Uterus (tissue), 3 donors: ENCODE measurements at regions not wholly inside any gene's neighbourhood (a gene's known extent, or its start where the extent isn't known, plus 50 kb on each side); places are given as distances from the start of the nearest gene placed in this dataset.
A peak's percentile ranks its signal among the peaks of the same experiment; 100 is the strongest.

Experiments used
- DNase-seq, 2 donors: peaks; one replicate each; pipeline ENCODE4 v3.0.0-alpha.2; 2019 to 2020
- H3K27ac ChIP-seq, 2 donors: fragments of 200-600 bp; sonication (generic); 1 replicate in 1 of 2; 2 replicates in 1 of 2; pipeline ENCODE4 v1.5.1; 2016 to 2018
- H3K27me3 ChIP-seq, 2 donors: fragments of 200-600 bp; sonication (generic); one replicate each; pipeline ENCODE4 v1.5.1; 2018 to 2019; ENCODE audit warnings: control low read depth in 1 of 2
- H3K36me3 ChIP-seq, 2 donors: fragments of 200-600 bp; sonication (generic); one replicate each; pipeline ENCODE4 v1.5.1; 2019; ENCODE audit warnings: control low read depth in 1 of 2
- H3K4me1 ChIP-seq, 2 donors: fragments of 200-600 bp; sonication (generic); one replicate each; pipeline ENCODE4 v1.5.1; 2018 to 2019; ENCODE audit warnings: control low read depth in 1 of 2
- H3K4me3 ChIP-seq, 2 donors: fragments of 200-600 bp; sonication (generic); 1 replicate in 1 of 2; 2 replicates in 1 of 2; pipeline ENCODE4 v1.5.1; 2018 to 2019; ENCODE audit warnings: mild to moderate bottlenecking in 1 of 2
- H3K9me3 ChIP-seq, 2 donors: fragments of 200-600 bp; sonication (generic); one replicate each; pipeline ENCODE4 v1.5.1; 2019; ENCODE audit warnings: control low read depth in 1 of 2
- POLR2A ChIP-seq, 2 donors: fragments of 450-650 bp; IDR thresholded peaks; one replicate each; pipeline ENCODE4 v1.6.1; 2016; ENCODE audit warnings: antibody characterized with exemption in 2 of 2, mild to moderate bottlenecking in 1 of 2, moderate library complexity in 1 of 2
- intact Hi-C: fragments of 100-400 bp; cut with DNase I; formaldehyde crosslinking; loops from one replicate; pipeline ENCODE4 v1.15.1; 2023; ENCODE audit warnings: low total_unique reads
- TF ChIP-seq, protein P1 (sequence below), 4 experiments: fragments of 200-600 bp in 2 of 4; fragments of 450-650 bp in 2 of 4; sonication (generic) in 2 of 4; IDR thresholded peaks; one replicate each; pipeline ENCODE4 v1.5.1; 2016 to 2019; ENCODE audit warnings: antibody characterized with exemption in 4 of 4, mild to moderate bottlenecking in 2 of 4, moderate library complexity in 1 of 4
- donor health status: DM: yes; HTN: yes; CAD: no.

DNA sequence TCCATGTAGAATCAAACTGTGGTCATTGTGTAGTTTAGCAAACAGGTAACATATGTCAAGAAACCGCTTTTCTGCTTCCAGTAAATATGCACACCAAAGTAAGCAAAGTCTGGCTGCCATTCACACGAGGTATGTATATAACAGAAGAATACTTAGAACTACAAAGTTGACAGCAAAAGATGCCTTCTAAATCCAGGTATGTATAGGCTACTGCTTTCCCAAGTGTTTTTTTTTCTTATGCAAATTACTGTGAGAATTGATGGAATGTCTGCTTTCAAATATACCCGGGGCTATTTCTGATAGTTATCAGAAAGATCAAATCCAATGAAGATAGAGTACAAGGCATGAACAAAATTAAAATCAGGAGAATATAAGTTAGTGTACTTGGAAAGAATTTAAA, 229.2 kb downstream of the HACE1 start:
- H3K27ac ChIP-seq: peak overlapping the region; percentile 24 to 59
- DNase-seq: no peak
- H3K4me1 ChIP-seq: no peaks in the 10 kb centered on the region
- no peaks in the 10 kb centered on the region for H3K9me3 ChIP-seq
- no peaks in the 10 kb centered on the region for H3K36me3 ChIP-seq
- H3K27me3 ChIP-seq: no peaks in the 10 kb centered on the region
- H3K4me3 ChIP-seq: no peak overlapping the region
- intact Hi-C loops: no loop called here
- TF ChIP-seq POLR2A (IDR thresholded peaks at IDR 0.05): no peak
- TF ChIP-seq, protein P1, sequence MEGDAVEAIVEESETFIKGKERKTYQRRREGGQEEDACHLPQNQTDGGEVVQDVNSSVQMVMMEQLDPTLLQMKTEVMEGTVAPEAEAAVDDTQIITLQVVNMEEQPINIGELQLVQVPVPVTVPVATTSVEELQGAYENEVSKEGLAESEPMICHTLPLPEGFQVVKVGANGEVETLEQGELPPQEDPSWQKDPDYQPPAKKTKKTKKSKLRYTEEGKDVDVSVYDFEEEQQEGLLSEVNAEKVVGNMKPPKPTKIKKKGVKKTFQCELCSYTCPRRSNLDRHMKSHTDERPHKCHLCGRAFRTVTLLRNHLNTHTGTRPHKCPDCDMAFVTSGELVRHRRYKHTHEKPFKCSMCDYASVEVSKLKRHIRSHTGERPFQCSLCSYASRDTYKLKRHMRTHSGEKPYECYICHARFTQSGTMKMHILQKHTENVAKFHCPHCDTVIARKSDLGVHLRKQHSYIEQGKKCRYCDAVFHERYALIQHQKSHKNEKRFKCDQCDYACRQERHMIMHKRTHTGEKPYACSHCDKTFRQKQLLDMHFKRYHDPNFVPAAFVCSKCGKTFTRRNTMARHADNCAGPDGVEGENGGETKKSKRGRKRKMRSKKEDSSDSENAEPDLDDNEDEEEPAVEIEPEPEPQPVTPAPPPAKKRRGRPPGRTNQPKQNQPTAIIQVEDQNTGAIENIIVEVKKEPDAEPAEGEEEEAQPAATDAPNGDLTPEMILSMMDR (IDR thresholded peaks at IDR 0.05): no peak

DNA sequence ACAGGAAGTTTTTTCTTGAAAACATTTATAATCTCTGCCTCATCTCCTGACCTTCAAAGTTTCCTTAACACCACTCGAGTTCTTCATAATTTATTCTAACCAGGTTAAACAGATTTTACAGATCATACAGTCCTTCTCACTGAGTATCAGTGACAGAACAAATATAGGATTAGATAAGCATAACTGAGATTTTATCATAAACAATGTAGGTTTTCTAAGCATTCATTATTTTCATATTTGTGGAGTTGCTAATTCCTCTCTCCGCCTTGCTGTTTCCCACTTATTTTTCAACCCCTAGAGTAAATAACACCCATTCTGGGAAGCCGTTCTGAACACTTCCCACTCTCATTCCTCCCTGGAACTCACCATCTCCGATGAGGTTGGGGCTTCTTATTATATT, 229.9 kb downstream of the HACE1 start:
- H3K4me3 ChIP-seq: no peak overlapping the region
- intact Hi-C loops: no loop called here
- H3K4me1 ChIP-seq: no peaks in the 10 kb centered on the region
- DNase-seq: no peak
- TF ChIP-seq, protein P1 (IDR thresholded peaks at IDR 0.05): no peak
- TF ChIP-seq POLR2A (IDR thresholded peaks at IDR 0.05): no peak
- no peaks in the 10 kb centered on the region for H3K9me3 ChIP-seq
- H3K27me3 ChIP-seq: no peaks in the 10 kb centered on the region
- peak overlapping the region in 1 of 2 donors; percentile 59 for H3K27ac ChIP-seq
- H3K36me3 ChIP-seq: no peaks in the 10 kb centered on the region

DNA sequence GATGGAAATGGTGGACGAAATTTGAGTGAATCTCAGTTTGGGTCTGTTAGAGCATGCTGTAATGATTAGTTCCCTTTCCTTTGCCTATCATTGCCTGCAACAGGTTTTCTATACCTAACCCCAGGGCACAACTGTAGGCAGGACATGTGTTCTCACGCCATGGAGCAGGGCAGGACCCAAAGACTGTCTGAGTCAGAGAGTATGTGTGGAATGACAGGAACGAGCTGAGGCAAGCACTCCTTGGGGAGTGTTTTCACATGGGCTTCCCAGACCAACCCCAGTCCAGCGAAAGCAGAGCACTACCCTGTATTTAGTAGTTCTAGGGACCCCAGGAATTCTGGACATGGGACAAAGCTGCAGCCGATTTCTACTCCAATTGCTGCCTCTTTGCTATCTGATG, 234.2 kb downstream of the HACE1 start:
- intact Hi-C loops: no loop called here
- Histone ChIP-seq H3K36me3 (no peaks in the 10 kb centered on the region), H3K27me3 (no peaks in the 10 kb centered on the region), H3K27ac (no peak overlapping the region), H3K9me3 (no peaks in the 10 kb centered on the region), H3K4me1 (no peaks in the 10 kb centered on the region), H3K4me3 (no peak overlapping the region)
- TF ChIP-seq, protein P1 (IDR thresholded peaks at IDR 0.05): no peak
- no peak for TF ChIP-seq POLR2A (IDR thresholded peaks at IDR 0.05)
- no peak for DNase-seq

DNA sequence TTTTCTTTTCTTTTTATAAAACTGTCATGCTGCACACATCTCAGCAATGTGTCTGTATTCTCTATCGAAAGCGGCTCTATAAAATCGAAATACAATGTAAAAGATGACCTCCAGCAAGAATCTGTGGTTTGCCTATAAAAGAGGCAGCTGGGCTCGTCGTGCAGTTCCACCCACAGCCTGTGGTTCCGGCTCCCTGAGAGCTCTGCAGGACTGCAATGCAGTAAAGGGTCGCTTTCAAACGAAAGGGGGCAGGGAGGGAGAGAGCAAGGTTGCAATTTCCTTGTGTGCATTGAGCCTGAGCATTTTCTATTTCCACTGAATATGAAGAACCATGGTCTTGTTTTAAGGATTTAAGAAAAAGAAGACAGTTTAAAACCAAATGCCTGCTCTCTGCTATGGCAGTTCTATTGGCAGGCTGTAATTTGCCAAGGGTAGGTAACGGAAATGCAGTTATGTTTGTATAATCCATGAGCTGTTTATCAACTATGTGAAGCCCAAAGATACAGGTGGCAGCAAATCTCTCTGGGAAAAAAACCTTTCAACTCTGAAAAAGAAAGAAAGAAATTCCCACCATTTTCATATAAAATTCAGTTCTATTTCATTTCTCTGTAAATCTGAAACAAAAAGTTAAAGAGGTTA, 236.5 kb downstream of the HACE1 start:
- intact Hi-C loops: no loop called here
- H3K27ac ChIP-seq: no peak overlapping the region
- no peaks in the 10 kb centered on the region for H3K27me3 ChIP-seq
- no peak overlapping the region for H3K4me3 ChIP-seq
- TF ChIP-seq POLR2A (IDR thresholded peaks at IDR 0.05): no peak
- TF ChIP-seq, protein P1 (IDR thresholded peaks at IDR 0.05): no peak
- no peaks in the 10 kb centered on the region for H3K4me1 ChIP-seq
- DNase-seq: no peak
- H3K36me3 ChIP-seq: no peaks in the 10 kb centered on the region
- H3K9me3 ChIP-seq: no peaks in the 10 kb centered on the region

DNA sequence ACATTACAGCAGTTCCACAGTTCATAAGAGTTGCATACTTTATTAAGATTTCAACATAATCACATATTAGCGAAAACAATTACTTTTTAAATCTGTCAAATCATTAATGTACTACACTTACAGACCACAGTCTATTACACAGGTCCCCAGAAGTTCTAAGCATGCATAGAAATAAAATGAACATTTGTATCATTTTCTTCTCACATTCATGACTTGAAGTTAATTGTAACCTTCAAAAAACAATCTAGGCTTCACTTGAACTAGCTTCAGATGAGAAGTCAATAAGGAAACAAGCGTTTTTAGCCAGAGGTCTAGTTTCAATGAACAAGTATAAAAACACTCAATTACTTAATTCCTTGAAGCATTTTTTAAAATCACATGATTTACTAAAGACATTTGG, 238.3 kb downstream of the HACE1 start:
- no peak overlapping the region for H3K27ac ChIP-seq
- TF ChIP-seq, protein P1 (IDR thresholded peaks at IDR 0.05): no peak
- no peak for TF ChIP-seq POLR2A (IDR thresholded peaks at IDR 0.05)
- intact Hi-C loops: no loop called here

More for the DNA sequence above, 238.3 kb downstream of the HACE1 start:
- Histone ChIP-seq H3K36me3 (no peaks in the 10 kb centered on the region), H3K4me3 (no peak overlapping the region), H3K27me3 (no peaks in the 10 kb centered on the region), H3K4me1 (no peaks in the 10 kb centered on the region), H3K9me3 (no peaks in the 10 kb centered on the region)
- DNase-seq: no peak
